NCI-H1694 treated with DMSO at 0.1 percent for 48 hours (cell line): ENCODE measurements at regions not wholly inside any gene's neighbourhood (a gene's known extent, or its start where the extent isn't known, plus 50 kb on each side); places are given as distances from the start of the nearest gene placed in this dataset.
A peak's percentile ranks its signal among the peaks of the same experiment; 100 is the strongest.

Source experiments
- DNase-seq: peaks from one replicate; lab custom pipeline; 2025; lab: John Stamatoyannopoulos, UW

- peak; percentile 55 for DNase-seq
Observed at GRCh38 chr1:98034505-98034904, 113.7 kb upstream of the DPYD start.

- no peak for DNase-seq
Observed at GRCh38 chr1:98032958-98033357, 112.1 kb upstream of the DPYD start.

GRCh38 chr1:98030976-98031375 is 110.1 kb upstream of the DPYD start:
- no peak for DNase-seq

- no peak for DNase-seq
Observed at GRCh38 chr1:98030483-98030882, 109.6 kb upstream of the DPYD start.

GRCh38 chr1:98028800-98029199 is 108.0 kb upstream of the DPYD start:
- DNase-seq, result no peak

- DNase-seq, result no peak
Observed at GRCh38 chr1:98027103-98027705, 106.4 kb upstream of the DPYD start.

GRCh38 chr1:98025858-98026257 is 105.0 kb upstream of the DPYD start:
- DNase-seq, result no peak

- peak; percentile 81 for DNase-seq
Observed at GRCh38 chr1:98021126-98021525, 100.3 kb upstream of the DPYD start.

- no peak for DNase-seq
Observed at GRCh38 chr1:98019747-98020146, 98.9 kb upstream of the DPYD start.

- DNase-seq, result no peak
Observed at GRCh38 chr1:98018074-98018473, 97.2 kb upstream of the DPYD start.

- no peak for DNase-seq
Observed at GRCh38 chr1:98017184-98017583, 96.3 kb upstream of the DPYD start.

GRCh38 chr1:98008373-98008772 is 87.5 kb upstream of the DPYD start:
- DNase-seq, result no peak

- no peak for DNase-seq
Observed at GRCh38 chr1:98005326-98006010, 84.6 kb upstream of the DPYD start.

- DNase-seq, result no peak
Observed at GRCh38 chr1:98003442-98003841, 82.6 kb upstream of the DPYD start.

- no peak for DNase-seq
Observed at GRCh38 chr1:98002288-98002687, 81.5 kb upstream of the DPYD start.

GRCh38 chr1:98001764-98002163 is 80.9 kb upstream of the DPYD start:
- DNase-seq, result peak; percentile 18

- DNase-seq, result no peak
Observed at GRCh38 chr1:97999320-97999719, 78.5 kb upstream of the DPYD start.

- no peak for DNase-seq
Observed at GRCh38 chr1:97996880-97997279, 76.0 kb upstream of the DPYD start.

GRCh38 chr1:97989094-97989680 is 68.4 kb upstream of the DPYD start:
- DNase-seq, result no peak

GRCh38 chr1:97986041-97987005 is 65.5 kb upstream of the DPYD start:
- DNase-seq, result no peak

GRCh38 chr1:97983126-97983525 is 62.3 kb upstream of the DPYD start:
- DNase-seq, result no peak

- no peak for DNase-seq
Observed at GRCh38 chr1:97980530-97980929, 59.7 kb upstream of the DPYD start.
